ENCODE measurements at regions not wholly inside any gene's neighbourhood (a gene's known extent, or its start where the extent isn't known, plus 50 kb on each side); places are given as distances from the start of the nearest gene placed in this dataset.
"Not testable (repeated sequence)": the region's sequence is repeated elsewhere in the genome, so short reads cannot be mapped to it uniquely, and the experiment has no call there.

GRCh38 chr1:189152685-189153084, 1325.0 kb downstream of the BRINP3 start:
- no peak for DNase-seq

DNA sequence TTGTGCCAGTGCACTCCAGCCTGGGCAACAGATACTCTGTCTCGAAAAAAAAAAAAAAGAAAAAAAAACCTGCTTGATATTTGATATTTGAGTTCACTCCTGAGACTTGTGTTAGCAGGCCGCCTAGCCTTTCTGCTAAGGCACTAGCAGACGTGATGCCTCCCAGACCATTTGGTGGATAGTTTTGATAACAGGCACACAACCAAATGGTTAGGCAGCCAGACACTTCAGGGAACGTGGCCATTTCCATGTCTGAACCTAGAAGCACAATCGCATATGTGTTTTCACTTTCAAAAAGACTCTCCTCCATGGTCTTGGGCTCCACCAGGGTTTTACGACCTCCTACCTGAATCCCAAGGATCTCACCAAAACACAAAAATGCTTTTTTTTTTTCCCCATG, 1319.5 kb downstream of the BRINP3 start:
- DNase-seq, result no peak

GRCh38 chr1:189175889-189176288, 1301.8 kb downstream of the BRINP3 start:
- no peak for DNase-seq

GRCh38 chr1:189180057-189180456, 1297.6 kb downstream of the BRINP3 start:
- no peak for DNase-seq

GRCh38 chr1:189185097-189185496, 1292.6 kb downstream of the BRINP3 start:
- no peak for DNase-seq

DNA sequence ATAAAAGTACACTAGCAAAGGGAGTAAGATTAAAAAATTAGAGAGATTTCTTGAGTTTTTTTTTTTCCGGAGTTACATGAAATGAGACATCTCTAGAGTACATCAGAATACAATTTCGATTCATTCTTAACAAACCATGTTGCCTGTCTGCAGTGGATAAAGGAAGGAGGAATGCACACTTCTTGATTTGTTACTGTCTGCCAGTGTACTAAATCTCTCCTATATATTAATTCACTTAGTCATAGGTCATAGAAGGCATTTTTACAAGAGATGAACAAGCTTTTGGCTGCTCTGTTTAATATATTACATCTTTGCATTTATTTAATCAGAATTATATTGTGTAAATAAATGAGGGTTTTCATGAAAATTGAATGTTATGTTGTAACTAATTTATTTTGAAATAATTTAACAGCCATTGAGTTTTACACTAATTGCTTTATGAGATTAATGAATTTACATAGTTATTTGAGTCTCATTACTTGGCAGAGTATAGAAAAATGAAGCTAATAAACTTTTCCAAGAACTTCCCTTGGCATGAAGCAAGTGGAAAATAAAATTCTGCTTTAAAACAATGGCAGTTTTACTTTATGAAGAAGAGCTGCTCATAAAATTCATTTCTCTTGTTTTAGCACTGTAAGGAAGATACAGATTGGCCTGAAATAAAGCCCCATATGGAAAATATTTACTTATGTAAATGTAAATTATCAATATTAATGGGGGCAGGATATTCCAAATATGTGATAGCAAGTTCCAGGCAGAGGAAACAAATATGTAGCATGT, 1284.7 kb downstream of the BRINP3 start:
- no peak for DNase-seq

DNA sequence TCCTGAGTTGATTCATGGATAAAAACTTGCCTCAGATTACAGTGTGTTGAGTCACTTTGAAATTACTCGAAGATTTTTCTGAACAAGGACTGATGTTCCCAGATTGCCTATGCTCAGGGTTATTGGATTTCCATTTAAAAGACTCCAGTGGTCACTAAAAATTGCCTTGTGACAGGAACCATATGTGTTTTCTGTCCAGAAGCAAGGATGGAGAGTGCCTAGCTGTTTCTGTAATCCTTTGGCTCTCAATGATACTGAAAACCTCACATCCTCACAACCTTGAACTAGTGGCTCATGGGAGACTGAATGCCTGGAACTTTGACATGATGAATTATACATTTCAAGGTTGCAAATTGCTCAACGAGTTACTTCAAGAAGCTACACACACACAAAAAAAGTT, 1271.8 kb downstream of the BRINP3 start:
- DNase-seq, result no peak

DNA sequence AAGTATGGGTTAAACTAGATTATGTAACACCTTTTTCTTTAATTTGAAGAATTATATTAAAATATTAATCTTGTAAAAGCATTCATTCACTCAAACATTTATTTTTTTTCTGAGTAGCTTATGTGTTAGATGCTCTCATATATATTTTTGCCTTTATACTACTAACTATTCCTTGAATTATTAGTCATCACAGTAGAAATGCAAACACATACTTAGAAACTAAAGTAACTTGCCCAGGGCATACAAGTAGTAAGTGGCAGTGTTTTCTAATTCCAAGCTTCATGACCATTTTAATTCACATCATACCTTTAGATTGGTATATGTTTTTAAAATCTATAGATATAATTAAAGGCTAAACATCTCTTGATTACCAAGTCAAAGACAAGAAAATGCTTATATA, 1271.0 kb downstream of the BRINP3 start:
- no peak for DNase-seq

GRCh38 chr1:189211742-189212141, 1265.9 kb downstream of the BRINP3 start:
- no peak for DNase-seq

GRCh38 chr1:189212606-189213005, 1265.1 kb downstream of the BRINP3 start:
- no peak for DNase-seq

GRCh38 chr1:189216886-189217285, 1260.8 kb downstream of the BRINP3 start:
- no peak for DNase-seq

- DNase-seq, result no peak
Measured at GRCh38 chr1:189217646-189218045, 1260.0 kb downstream of the BRINP3 start.

GRCh38 chr1:189220750-189221149, 1256.9 kb downstream of the BRINP3 start:
- DNase-seq, result no peak

DNA sequence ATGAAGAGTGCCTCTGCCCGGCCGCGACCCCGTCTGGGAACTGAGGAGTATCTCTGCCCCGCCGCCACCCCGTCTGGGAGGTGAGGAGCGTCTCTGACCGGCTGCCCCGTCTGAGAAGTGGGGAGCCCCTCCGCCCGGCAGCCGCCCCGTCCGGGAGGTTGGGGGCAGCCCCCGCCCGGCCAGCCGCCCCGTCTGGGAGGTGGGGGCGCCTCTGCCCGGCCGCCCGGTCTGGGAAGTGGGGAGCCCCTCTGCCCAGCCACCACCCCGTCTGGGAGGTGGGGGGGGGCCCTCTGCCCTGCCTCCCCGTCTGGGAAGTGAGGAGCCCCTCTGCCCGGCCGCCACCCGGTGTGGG, 1251.9 kb downstream of the BRINP3 start:
- DNase-seq, result not testable (repeated sequence)

DNA sequence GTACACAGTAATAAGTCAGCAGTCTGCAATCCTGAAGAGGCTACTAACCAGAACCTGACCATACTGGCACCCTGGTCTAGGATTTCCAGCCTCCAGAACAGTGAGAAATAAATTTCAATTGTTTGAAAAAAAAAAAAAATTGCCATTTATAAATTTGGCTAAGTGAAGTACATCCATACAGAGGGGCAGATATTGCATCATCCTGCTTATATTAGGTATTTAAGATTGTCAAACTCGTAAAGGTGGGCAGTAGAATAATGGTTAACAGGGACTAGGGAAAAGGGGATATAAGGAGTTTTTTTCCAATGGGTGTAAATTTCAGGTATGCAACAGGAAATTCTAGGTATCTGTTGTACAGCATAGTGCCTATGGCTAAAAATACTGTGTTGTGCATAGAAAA, 1250.9 kb downstream of the BRINP3 start:
- DNase-seq, result no peak

DNA sequence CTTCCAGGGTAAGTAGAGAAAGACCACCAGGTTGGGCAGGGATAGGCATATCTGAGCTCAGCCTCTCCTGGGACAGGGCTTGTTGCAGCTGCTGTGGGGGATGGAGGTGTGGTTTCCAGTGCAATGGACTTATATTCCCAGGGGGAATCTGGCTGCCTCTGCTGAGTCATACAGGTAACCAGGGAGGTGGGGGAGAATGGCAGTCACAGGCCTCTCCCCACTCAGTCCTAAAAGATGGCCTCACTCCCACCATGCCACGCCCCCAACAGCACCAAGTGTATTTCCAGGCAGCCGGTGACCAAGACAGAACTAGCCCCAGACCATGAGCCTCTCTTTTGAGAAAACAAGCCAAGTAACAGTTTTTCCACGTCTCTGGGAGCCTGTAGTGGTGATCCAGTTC, 1240.7 kb downstream of the BRINP3 start:
- DNase-seq, result no peak

DNA sequence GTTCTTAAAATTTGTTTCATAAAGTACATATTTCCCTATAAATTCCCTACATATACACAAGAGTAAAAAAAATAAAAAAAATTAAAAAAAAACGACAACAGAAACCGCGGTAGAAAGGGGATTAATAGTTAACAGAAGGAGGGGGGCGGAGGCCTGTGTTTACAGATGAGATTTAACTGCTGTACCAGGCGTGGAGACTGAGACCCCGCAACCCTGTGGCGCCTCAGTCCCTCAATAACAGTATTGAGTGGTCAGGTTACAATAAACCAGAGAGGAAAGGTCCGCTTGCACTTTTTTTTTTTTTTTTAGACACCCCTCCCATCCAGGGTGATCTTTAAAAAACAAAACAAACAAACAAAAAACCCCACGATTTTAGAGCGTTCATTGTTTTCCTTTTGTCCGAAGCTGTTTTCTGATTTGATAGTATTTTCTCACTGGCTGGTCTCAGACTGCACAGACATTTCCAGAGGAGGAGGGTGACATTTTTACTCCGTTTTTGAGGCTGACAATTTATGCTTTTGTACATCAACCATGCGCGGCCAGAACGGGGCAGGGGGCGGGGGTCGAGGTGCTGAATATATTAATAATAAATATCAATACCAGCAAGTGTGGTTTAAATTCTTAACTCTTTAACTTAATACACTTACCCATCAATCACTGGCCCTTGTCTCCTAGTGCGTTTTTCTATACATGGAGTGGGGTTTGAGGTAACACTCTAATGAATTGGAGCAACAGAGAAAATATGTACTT, 1223.9 kb downstream of the BRINP3 start:
- DNase-seq, result no peak

DNA sequence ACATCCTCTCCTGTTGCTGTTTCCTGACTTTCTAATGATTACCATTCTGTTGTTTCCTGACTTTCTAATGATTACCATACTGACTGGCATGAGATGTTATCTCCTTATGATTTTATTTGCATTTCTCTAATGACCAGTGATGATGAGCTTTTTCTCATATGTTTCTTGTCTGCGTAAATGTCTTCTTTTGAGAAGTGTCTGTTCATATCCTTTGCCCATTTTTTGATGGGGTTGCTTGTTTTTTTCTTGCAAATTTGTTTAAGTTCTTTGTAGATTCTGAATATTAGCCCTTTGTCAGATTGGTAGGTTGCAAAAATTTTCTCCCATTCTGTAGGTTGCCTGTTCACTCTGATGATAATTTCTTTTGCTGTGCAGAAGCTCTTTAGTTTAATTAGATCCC, 1216.5 kb downstream of the BRINP3 start:
- not testable (repeated sequence) for DNase-seq

DNA sequence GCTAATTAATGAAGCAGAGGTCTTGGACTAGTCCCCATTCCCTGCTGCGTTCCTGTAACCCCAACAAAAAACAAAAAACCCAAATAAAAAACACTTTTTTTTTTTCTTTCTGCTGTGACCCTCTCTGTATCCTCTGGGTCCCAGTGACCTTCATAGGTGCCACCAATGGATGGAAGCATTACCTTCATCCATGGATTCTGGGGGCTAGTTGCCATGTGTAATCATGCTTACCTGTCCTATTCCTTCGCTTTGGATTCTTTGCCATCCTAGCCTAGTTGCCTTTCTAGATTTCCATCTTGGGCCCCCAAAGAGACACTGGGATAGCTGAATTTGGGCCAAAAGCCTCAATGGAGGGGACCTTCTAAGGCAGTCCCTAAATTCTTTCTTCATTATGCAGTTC, 1208.7 kb downstream of the BRINP3 start:
- DNase-seq, result no peak

DNA sequence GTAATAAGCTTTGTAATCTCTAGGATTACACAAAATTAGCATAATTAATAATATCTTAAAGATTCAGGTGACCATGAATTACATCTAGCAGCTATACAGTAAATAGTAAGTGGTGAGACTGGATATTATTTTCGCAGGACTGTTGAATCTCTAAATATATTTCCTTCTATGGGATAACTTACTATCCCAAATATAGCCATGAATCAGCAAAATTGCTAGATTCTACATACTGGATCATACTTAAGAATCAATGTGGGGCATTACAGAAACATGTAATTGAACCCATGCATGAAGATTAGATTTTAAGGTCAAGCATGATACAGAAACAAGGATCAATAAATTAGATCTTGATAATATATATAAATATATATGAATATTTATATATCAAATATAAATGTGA, 1203.4 kb downstream of the BRINP3 start:
- DNase-seq, result no peak

- no peak for DNase-seq
Measured at GRCh38 chr1:189275796-189276195, 1201.9 kb downstream of the BRINP3 start.

DNA sequence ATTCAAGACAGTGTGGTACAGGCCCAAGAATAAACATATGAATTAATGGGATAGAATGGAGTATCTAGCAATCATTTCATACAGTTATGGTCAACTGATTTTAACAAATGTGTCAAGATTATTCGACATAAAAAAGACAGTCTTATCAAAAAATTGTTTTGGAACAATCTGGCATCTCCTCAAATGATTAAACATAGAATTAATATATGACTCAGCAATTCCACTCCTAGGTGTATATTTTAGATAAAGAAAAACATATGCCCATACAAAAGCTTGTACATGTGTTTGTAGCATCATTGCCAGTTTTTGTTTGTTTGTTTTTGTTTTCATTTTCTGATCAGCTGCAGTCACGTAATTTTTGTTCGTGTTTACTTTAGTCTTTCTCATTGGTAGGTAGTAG, 1188.3 kb downstream of the BRINP3 start:
- DNase-seq, result no peak

- DNase-seq, result no peak
Measured at GRCh38 chr1:189301235-189301634, 1176.4 kb downstream of the BRINP3 start.

- no peak for DNase-seq
Measured at GRCh38 chr1:189305279-189305678, 1172.4 kb downstream of the BRINP3 start.

- no peak for DNase-seq
Measured at GRCh38 chr1:189311915-189312314, 1165.7 kb downstream of the BRINP3 start.
